DOHH2 (cell line): ENCODE measurements at regions not wholly inside any gene's neighbourhood (a gene's known extent, or its start where the extent isn't known, plus 50 kb on each side); places are given as distances from the start of the nearest gene placed in this dataset.

Experiments used
- CTCF ChIP-seq: fragments of 200-600 bp; sonication (generic); IDR thresholded peaks from one replicate; pipeline ENCODE4 v1.5.1; 2014; ENCODE audit warnings: antibody characterized with exemption, mild to moderate bottlenecking, low read depth, low read length; ENCODE audit not compliant: poor library complexity, severe bottlenecking
- EZH2phosphoT487 ChIP-seq: fragments of 200-600 bp; sonication (generic); IDR thresholded peaks from 2 replicates; pipeline ENCODE4 v1.6.1; 2017; ENCODE audit warnings: borderline replicate concordance, mild to moderate bottlenecking, antibody characterized with exemption, low read length, moderate library complexity, mixed read lengths

- TF ChIP-seq CTCF: no peak
- no peak for TF ChIP-seq EZH2phosphoT487
These were observed 81.1 kb upstream of the AADAT start for GRCh38 chr4:170170861-170171260.
